ENCODE measurements at regions not wholly inside any gene's neighbourhood (a gene's known extent, or its start where the extent isn't known, plus 50 kb on each side); places are given as distances from the start of the nearest gene placed in this dataset.

- Mint-ChIP-seq H3K36me3 (ENCODE audit: unreplicated experiment) (no peaks in the 10 kb centered on the region), H3K4me1 (ENCODE audit: unreplicated experiment) (peaks cover 9% of the 10 kb centered on the region), H3K27ac (ENCODE audit: unreplicated experiment) (no peak overlapping the region)
Measured at GRCh38 chr1:79224537-79224936, 218.0 kb upstream of the ADGRL4 start.

GRCh38 chr1:79220509-79220908 lies 214.0 kb upstream of the ADGRL4 start:
- Mint-ChIP-seq H3K4me3 (ENCODE audit: unreplicated experiment) (no peak overlapping the region), H3K27ac (ENCODE audit: unreplicated experiment) (no peak overlapping the region), H3K36me3 (ENCODE audit: unreplicated experiment) (no peaks in the 10 kb centered on the region), H3K27me3 (ENCODE audit: unreplicated experiment) (no peaks in the 10 kb centered on the region), H3K9me3 (ENCODE audit: unreplicated experiment) (peaks cover 6% of the 10 kb centered on the region), H3K4me1 (ENCODE audit: unreplicated experiment) (no peaks in the 10 kb centered on the region)
- TF ChIP-seq CTCF (IDR thresholded peaks at IDR 0.05), result no peak
- no peak for DNase-seq (ENCODE audit: extremely low spot score, unreplicated experiment)

More at GRCh38 chr1:79224537-79224936, 218.0 kb upstream of the ADGRL4 start:
- Mint-ChIP-seq H3K27me3 (ENCODE audit: unreplicated experiment) (no peaks in the 10 kb centered on the region), H3K4me3 (ENCODE audit: unreplicated experiment) (no peak overlapping the region), H3K9me3 (ENCODE audit: unreplicated experiment) (peaks cover 13% of the 10 kb centered on the region)
- no peak for TF ChIP-seq CTCF (IDR thresholded peaks at IDR 0.05)
- no peak for DNase-seq (ENCODE audit: extremely low spot score, unreplicated experiment)

GRCh38 chr1:79215311-79215710 lies 208.8 kb upstream of the ADGRL4 start:
- TF ChIP-seq CTCF (IDR thresholded peaks at IDR 0.05), result no peak
- Mint-ChIP-seq H3K36me3 (ENCODE audit: unreplicated experiment) (no peaks in the 10 kb centered on the region), H3K27me3 (ENCODE audit: unreplicated experiment) (no peaks in the 10 kb centered on the region), H3K4me3 (ENCODE audit: unreplicated experiment) (no peak overlapping the region), H3K4me1 (ENCODE audit: unreplicated experiment) (no peaks in the 10 kb centered on the region), H3K27ac (ENCODE audit: unreplicated experiment) (no peak overlapping the region), H3K9me3 (ENCODE audit: unreplicated experiment) (peaks cover 11% of the 10 kb centered on the region)
- DNase-seq (ENCODE audit: extremely low spot score, unreplicated experiment), result no peak

- H3K9me3 Mint-ChIP-seq (ENCODE audit: unreplicated experiment), result peaks cover 6% of the 10 kb centered on the region
- H3K36me3 Mint-ChIP-seq (ENCODE audit: unreplicated experiment), result no peaks in the 10 kb centered on the region
- DNase-seq (ENCODE audit: extremely low spot score, unreplicated experiment), result no peak
- no peak overlapping the region for H3K4me3 Mint-ChIP-seq (ENCODE audit: unreplicated experiment)
- H3K27ac Mint-ChIP-seq (ENCODE audit: unreplicated experiment), result no peak overlapping the region
- TF ChIP-seq CTCF (IDR thresholded peaks at IDR 0.05), result no peak
- peaks cover 9% of the 10 kb centered on the region for H3K4me1 Mint-ChIP-seq (ENCODE audit: unreplicated experiment)
- no peaks in the 10 kb centered on the region for H3K27me3 Mint-ChIP-seq (ENCODE audit: unreplicated experiment)
Measured at GRCh38 chr1:79207786-79208185, 201.3 kb upstream of the ADGRL4 start.

- Mint-ChIP-seq H3K36me3 (ENCODE audit: unreplicated experiment) (no peaks in the 10 kb centered on the region), H3K27ac (ENCODE audit: unreplicated experiment) (no peak overlapping the region), H3K4me1 (ENCODE audit: unreplicated experiment) (peaks cover 9% of the 10 kb centered on the region), H3K27me3 (ENCODE audit: unreplicated experiment) (no peaks in the 10 kb centered on the region), H3K4me3 (ENCODE audit: unreplicated experiment) (no peak overlapping the region), H3K9me3 (ENCODE audit: unreplicated experiment) (peaks cover 6% of the 10 kb centered on the region)
- TF ChIP-seq CTCF (IDR thresholded peaks at IDR 0.05), result no peak
- no peak for DNase-seq (ENCODE audit: extremely low spot score, unreplicated experiment)
Measured at GRCh38 chr1:79207331-79207730, 200.8 kb upstream of the ADGRL4 start.
